Muscle layer of duodenum (tissue), 2 donors: ENCODE measurements at regions not wholly inside any gene's neighbourhood (a gene's known extent, or its start where the extent isn't known, plus 50 kb on each side); places are given as distances from the start of the nearest gene placed in this dataset.
"Not testable (repeated sequence)": the region's sequence is repeated elsewhere in the genome, so short reads cannot be mapped to it uniquely, and the experiment has no call there.

ENCODE experiments used
- H3K27ac ChIP-seq: one replicate; pipeline ENCODE4 v1.7.0; 2013; ENCODE audit warnings: mild to moderate bottlenecking, low read length
- H3K27me3 ChIP-seq: one replicate; pipeline ENCODE4 v1.7.0; 2013; ENCODE audit warnings: low read depth, mild to moderate bottlenecking, control low read depth, low read length
- H3K36me3 ChIP-seq, 2 donors: one replicate each; pipeline ENCODE4 v1.7.0; 2013; ENCODE audit warnings: low read length in 2 of 2, control low read depth in 1 of 2, mild to moderate bottlenecking in 1 of 2; ENCODE audit not compliant: insufficient read depth in 2 of 2, control insufficient read depth in 1 of 2
- H3K4me1 ChIP-seq, 2 donors: one replicate each; pipeline ENCODE4 v1.7.0; 2013; ENCODE audit warnings: low read length in 2 of 2, mild to moderate bottlenecking in 2 of 2, control low read depth in 1 of 2, moderate library complexity in 1 of 2; ENCODE audit not compliant: insufficient read depth in 2 of 2, control insufficient read depth in 1 of 2
- H3K4me3 ChIP-seq, 2 donors: one replicate each; pipeline ENCODE4 v1.7.0; 2013; ENCODE audit warnings: low read length in 2 of 2, low read depth in 1 of 2, mild to moderate bottlenecking in 1 of 2
- H3K9me3 ChIP-seq, 2 donors: one replicate each; pipeline ENCODE4 v1.7.0; 2013; ENCODE audit warnings: low read length in 2 of 2, control low read depth in 1 of 2, mild to moderate bottlenecking in 1 of 2; ENCODE audit not compliant: control insufficient read depth in 1 of 2
- donor health status: healthy.

- Histone ChIP-seq H3K9me3 (no peaks in the 10 kb centered on the region), H3K36me3 (no peaks in the 10 kb centered on the region), H3K4me3 (no peak overlapping the region), H3K27me3 (no peaks in the 10 kb centered on the region), H3K27ac (no peak overlapping the region), H3K4me1 (no peaks in the 10 kb centered on the region)
Measured at GRCh38 chr4:164617911-164618310, 136.0 kb upstream of the SMIM31 start.

GRCh38 chr4:164621886-164622521 lies 131.9 kb upstream of the SMIM31 start:
- Histone ChIP-seq H3K27me3 (no peaks in the 10 kb centered on the region), H3K9me3 (no peaks in the 10 kb centered on the region), H3K4me1 (no peaks in the 10 kb centered on the region), H3K36me3 (no peaks in the 10 kb centered on the region), H3K4me3 (no peak overlapping the region), H3K27ac (no peak overlapping the region)

- Histone ChIP-seq H3K9me3 (no peaks in the 10 kb centered on the region), H3K4me1 (no peaks in the 10 kb centered on the region), H3K36me3 (no peaks in the 10 kb centered on the region), H3K4me3 (no peak overlapping the region), H3K27me3 (no peaks in the 10 kb centered on the region), H3K27ac (no peak overlapping the region)
Measured at GRCh38 chr4:164623099-164623498, 130.8 kb upstream of the SMIM31 start.

GRCh38 chr4:164639001-164639400 lies 114.9 kb upstream of the SMIM31 start:
- H3K4me1 ChIP-seq, result no peaks in the 10 kb centered on the region
- no peaks in the 10 kb centered on the region for H3K27me3 ChIP-seq
- H3K27ac ChIP-seq, result no peak overlapping the region

GRCh38 chr4:164648151-164648848 lies 105.6 kb upstream of the SMIM31 start:
- Histone ChIP-seq H3K27me3 (no peaks in the 10 kb centered on the region), H3K27ac (no peak overlapping the region), H3K36me3 (no peaks in the 10 kb centered on the region), H3K9me3 (no peaks in the 10 kb centered on the region), H3K4me1 (no peaks in the 10 kb centered on the region), H3K4me3 (no peak overlapping the region)

More at GRCh38 chr4:164639001-164639400, 114.9 kb upstream of the SMIM31 start:
- H3K4me3 ChIP-seq, result no peak overlapping the region
- H3K36me3 ChIP-seq, result no peaks in the 10 kb centered on the region
- H3K9me3 ChIP-seq, result peaks cover 0 to 9% of the 10 kb centered on the region in 2 donors

- Histone ChIP-seq H3K4me1 (no peaks in the 10 kb centered on the region), H3K36me3 (no peaks in the 10 kb centered on the region), H3K27ac (no peak overlapping the region), H3K9me3 (no peaks in the 10 kb centered on the region), H3K27me3 (no peaks in the 10 kb centered on the region), H3K4me3 (no peak overlapping the region)
Measured at GRCh38 chr4:164648849-164649212, 105.1 kb upstream of the SMIM31 start.

GRCh38 chr4:164659765-164660164 lies 94.2 kb upstream of the SMIM31 start:
- H3K27me3 ChIP-seq, result no peaks in the 10 kb centered on the region
- no peaks in the 10 kb centered on the region for H3K36me3 ChIP-seq
- H3K4me3 ChIP-seq, result no peak overlapping the region
- H3K9me3 ChIP-seq, result peaks cover 0 to 6% of the 10 kb centered on the region in 2 donors
- H3K27ac ChIP-seq, result no peak overlapping the region
- no peaks in the 10 kb centered on the region for H3K4me1 ChIP-seq

GRCh38 chr4:164676152-164676551 lies 77.8 kb upstream of the SMIM31 start:
- not testable (repeated sequence) for H3K4me3 ChIP-seq, H3K27ac ChIP-seq, H3K9me3 ChIP-seq, H3K27me3 ChIP-seq, H3K36me3 ChIP-seq, H3K4me1 ChIP-seq

- Histone ChIP-seq H3K27ac (no peak overlapping the region), H3K36me3 (no peaks in the 10 kb centered on the region), H3K4me1 (no peaks in the 10 kb centered on the region), H3K27me3 (no peaks in the 10 kb centered on the region), H3K4me3 (no peak overlapping the region), H3K9me3 (no peaks in the 10 kb centered on the region)
Measured at GRCh38 chr4:164683040-164683439, 70.9 kb upstream of the SMIM31 start.

- no peaks in the 10 kb centered on the region for H3K36me3 ChIP-seq
- H3K4me1 ChIP-seq, result no peaks in the 10 kb centered on the region
- H3K9me3 ChIP-seq, result no peaks in the 10 kb centered on the region
- H3K27ac ChIP-seq, result no peak overlapping the region
- H3K4me3 ChIP-seq, result no peak overlapping the region
- H3K27me3 ChIP-seq, result no peaks in the 10 kb centered on the region
Measured at GRCh38 chr4:164695650-164696049, 58.3 kb upstream of the SMIM31 start.

- Histone ChIP-seq H3K4me3 (no peak overlapping the region), H3K36me3 (no peaks in the 10 kb centered on the region), H3K27me3 (no peaks in the 10 kb centered on the region), H3K9me3 (no peaks in the 10 kb centered on the region), H3K27ac (no peak overlapping the region), H3K4me1 (no peaks in the 10 kb centered on the region)
Measured at GRCh38 chr4:164700471-164700870, 53.5 kb upstream of the SMIM31 start.

- H3K9me3 ChIP-seq, result no peaks in the 10 kb centered on the region
- no peaks in the 10 kb centered on the region for H3K4me1 ChIP-seq
- no peaks in the 10 kb centered on the region for H3K36me3 ChIP-seq
- no peaks in the 10 kb centered on the region for H3K27me3 ChIP-seq
- no peak overlapping the region for H3K4me3 ChIP-seq
- H3K27ac ChIP-seq, result no peak overlapping the region
Measured at GRCh38 chr4:164701665-164702064, 52.3 kb upstream of the SMIM31 start.
